ENCODE measurements at regions not wholly inside any gene's neighbourhood (a gene's known extent, or its start where the extent isn't known, plus 50 kb on each side); places are given as distances from the start of the nearest gene placed in this dataset.

DNA sequence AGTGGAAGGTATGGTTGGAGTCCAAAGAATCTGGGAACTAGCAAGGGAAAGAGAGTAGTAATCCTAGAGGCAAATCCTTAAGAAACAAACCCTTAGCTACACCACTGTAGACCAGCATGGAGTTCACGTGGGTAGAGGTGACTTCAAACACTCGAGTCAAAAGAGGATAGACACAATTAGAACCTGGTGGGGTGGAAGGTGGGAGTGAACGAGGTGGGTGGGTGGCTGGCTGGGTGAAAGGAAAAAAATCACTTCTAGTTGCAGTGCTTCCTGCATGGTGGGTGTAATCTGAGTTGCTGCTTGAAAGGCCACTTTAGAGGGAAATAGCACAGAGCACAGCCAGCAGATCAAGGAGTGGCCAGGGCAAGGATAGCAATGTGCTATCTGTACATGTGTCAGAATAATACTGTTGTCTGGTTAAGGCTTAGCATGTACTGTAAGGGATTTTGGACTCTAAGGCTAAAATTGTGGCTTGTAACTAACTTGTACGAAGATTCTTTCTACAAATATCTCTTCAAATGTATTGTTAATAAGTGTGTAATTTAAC is 356.2 kb downstream of the GRIA2 start:
- CTCF ChIA-PET = no interaction called here
- intact Hi-C loops (cut with micrococcal nuclease) = no loop called here
- H3K4me3 Mint-ChIP-seq = no peak overlapping the region

GRCh38 chr4:157575339-157575738 is 354.8 kb downstream of the GRIA2 start:
- Mint-ChIP-seq H3K27me3 (no peaks in the 10 kb centered on the region), H3K27ac (no peak overlapping the region), H3K4me3 (no peak overlapping the region), H3K9me3 (ENCODE audit: insufficient read depth) (no peaks in the 10 kb centered on the region), H3K4me1 (no peaks in the 10 kb centered on the region)
- Histone ChIP-seq H3K27me3 (replicated peaks in 1 of 4; ENCODE audit: control extremely low read depth in 1 of 4, control insufficient read depth in 3 of 4, insufficient read depth in 4 of 4, low read length in 3 of 4) (no peaks in the 10 kb centered on the region), H3K79me2 (ENCODE audit: control insufficient read depth, insufficient read depth, low read length) (no peaks in the 10 kb centered on the region), H3K36me3 (replicated peaks in 1 of 2; ENCODE audit: control extremely low read depth in 1 of 2, control insufficient read depth in 1 of 2, extremely low read depth in 1 of 2, insufficient read depth in 2 of 2, low read length in 1 of 2) (no peaks in the 10 kb centered on the region), H2AFZ (ENCODE audit: insufficient read depth, low read depth, low read length, poor library complexity, severe bottlenecking) (no peak overlapping the region), H3K4me1 (ENCODE audit: control insufficient read depth in 2 of 2, insufficient read depth in 2 of 2, low read length in 2 of 2) (no peaks in the 10 kb centered on the region), H3K27ac (ENCODE audit: low read length in 2 of 2) (no peak overlapping the region), H3K9ac (ENCODE audit: low read length) (no peak overlapping the region), H3K4me3 (ENCODE audit: control extremely low read depth in 1 of 5, extremely low read depth in 1 of 5, insufficient read depth in 1 of 5, low read depth in 2 of 5, low read length in 4 of 5) (no peak overlapping the region), H3K9me3 (ENCODE audit: control extremely low read depth in 1 of 3, control insufficient read depth in 2 of 3, insufficient read depth in 1 of 3, low read length in 2 of 3) (peaks cover 0 to 13% (median 0%) of the 10 kb centered on the region in 3 donors), H4K20me1 (ENCODE audit: control insufficient read depth, insufficient read depth, low read length, poor library complexity, severe bottlenecking) (no peaks in the 10 kb centered on the region), H3K4me2 (replicated peaks; ENCODE audit: low read depth, low read length, poor library complexity, severe bottlenecking) (no peak overlapping the region)
- ChIA-PET POLR2A (no interaction called here), CTCF (no interaction called here)
- DNase-seq (no peak), ATAC-seq (ENCODE audit: low read depth) (no peak)
- TF ChIP-seq, protein P1, sequence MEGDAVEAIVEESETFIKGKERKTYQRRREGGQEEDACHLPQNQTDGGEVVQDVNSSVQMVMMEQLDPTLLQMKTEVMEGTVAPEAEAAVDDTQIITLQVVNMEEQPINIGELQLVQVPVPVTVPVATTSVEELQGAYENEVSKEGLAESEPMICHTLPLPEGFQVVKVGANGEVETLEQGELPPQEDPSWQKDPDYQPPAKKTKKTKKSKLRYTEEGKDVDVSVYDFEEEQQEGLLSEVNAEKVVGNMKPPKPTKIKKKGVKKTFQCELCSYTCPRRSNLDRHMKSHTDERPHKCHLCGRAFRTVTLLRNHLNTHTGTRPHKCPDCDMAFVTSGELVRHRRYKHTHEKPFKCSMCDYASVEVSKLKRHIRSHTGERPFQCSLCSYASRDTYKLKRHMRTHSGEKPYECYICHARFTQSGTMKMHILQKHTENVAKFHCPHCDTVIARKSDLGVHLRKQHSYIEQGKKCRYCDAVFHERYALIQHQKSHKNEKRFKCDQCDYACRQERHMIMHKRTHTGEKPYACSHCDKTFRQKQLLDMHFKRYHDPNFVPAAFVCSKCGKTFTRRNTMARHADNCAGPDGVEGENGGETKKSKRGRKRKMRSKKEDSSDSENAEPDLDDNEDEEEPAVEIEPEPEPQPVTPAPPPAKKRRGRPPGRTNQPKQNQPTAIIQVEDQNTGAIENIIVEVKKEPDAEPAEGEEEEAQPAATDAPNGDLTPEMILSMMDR (IDR thresholded peaks at IDR 0.05) = no peak
- TF ChIP-seq EZH2 (IDR thresholded peaks at IDR 0.05; ENCODE audit: borderline replicate concordance, insufficient read depth, low read depth, low read length, poor library complexity, severe bottlenecking) = no peak
- WGBS (ENCODE audit: insufficient coverage) = 95% methylated on average over 8 of the region's 8 CpGs
- intact Hi-C loops (cut with micrococcal nuclease) = no loop called here

More for the DNA sequence above, 356.2 kb downstream of the GRIA2 start:
- Histone ChIP-seq H3K27ac (ENCODE audit: low read length in 2 of 2) (no peak overlapping the region), H3K4me1 (ENCODE audit: control insufficient read depth in 2 of 2, insufficient read depth in 2 of 2, low read length in 2 of 2) (no peaks in the 10 kb centered on the region), H3K27me3 (replicated peaks in 1 of 4; ENCODE audit: control extremely low read depth in 1 of 4, control insufficient read depth in 3 of 4, insufficient read depth in 4 of 4, low read length in 3 of 4) (no peaks in the 10 kb centered on the region), H4K20me1 (ENCODE audit: control insufficient read depth, insufficient read depth, low read length, poor library complexity, severe bottlenecking) (no peaks in the 10 kb centered on the region), H3K9me3 (ENCODE audit: control extremely low read depth in 1 of 3, control insufficient read depth in 2 of 3, insufficient read depth in 1 of 3, low read length in 2 of 3) (peaks cover 0 to 13% (median 0%) of the 10 kb centered on the region in 3 donors), H3K9ac (ENCODE audit: low read length) (no peak overlapping the region), H3K79me2 (ENCODE audit: control insufficient read depth, insufficient read depth, low read length) (no peaks in the 10 kb centered on the region), H3K36me3 (replicated peaks in 1 of 2; ENCODE audit: control extremely low read depth in 1 of 2, control insufficient read depth in 1 of 2, extremely low read depth in 1 of 2, insufficient read depth in 2 of 2, low read length in 1 of 2) (no peaks in the 10 kb centered on the region), H3K4me2 (replicated peaks; ENCODE audit: low read depth, low read length, poor library complexity, severe bottlenecking) (no peak overlapping the region), H3K4me3 (ENCODE audit: control extremely low read depth in 1 of 5, extremely low read depth in 1 of 5, insufficient read depth in 1 of 5, low read depth in 2 of 5, low read length in 4 of 5) (no peak overlapping the region), H2AFZ (ENCODE audit: insufficient read depth, low read depth, low read length, poor library complexity, severe bottlenecking) (no peak overlapping the region)
- DNase-seq (no peak), ATAC-seq (ENCODE audit: low read depth) (no peak)
- TF ChIP-seq, protein P1 (IDR thresholded peaks at IDR 0.05) = no peak
- TF ChIP-seq EZH2 (IDR thresholded peaks at IDR 0.05; ENCODE audit: borderline replicate concordance, insufficient read depth, low read depth, low read length, poor library complexity, severe bottlenecking) = no peak
- POLR2A ChIA-PET = no interaction called here
- H3K27ac Mint-ChIP-seq = no peak overlapping the region
- H3K27me3 Mint-ChIP-seq = no peaks in the 10 kb centered on the region
- no peaks in the 10 kb centered on the region for H3K4me1 Mint-ChIP-seq
- no peaks in the 10 kb centered on the region for H3K9me3 Mint-ChIP-seq (ENCODE audit: insufficient read depth)
- 42% methylated on average over 2 of the region's 4 CpGs for WGBS (ENCODE audit: insufficient coverage)

All from B cell (primary cell).